HPDE6-E6E7 (cell line): ENCODE measurements at regions not wholly inside any gene's neighbourhood (a gene's known extent, or its start where the extent isn't known, plus 50 kb on each side); places are given as distances from the start of the nearest gene placed in this dataset.
"Not testable (repeated sequence)": the region's sequence is repeated elsewhere in the genome, so short reads cannot be mapped to it uniquely, and the experiment has no call there.

Experiments used
- DNase-seq: peaks from one replicate; pipeline ENCODE4 v3.0.0; 2011; ENCODE audit warnings: missing footprints; ENCODE audit errors: extremely low spot score

DNA sequence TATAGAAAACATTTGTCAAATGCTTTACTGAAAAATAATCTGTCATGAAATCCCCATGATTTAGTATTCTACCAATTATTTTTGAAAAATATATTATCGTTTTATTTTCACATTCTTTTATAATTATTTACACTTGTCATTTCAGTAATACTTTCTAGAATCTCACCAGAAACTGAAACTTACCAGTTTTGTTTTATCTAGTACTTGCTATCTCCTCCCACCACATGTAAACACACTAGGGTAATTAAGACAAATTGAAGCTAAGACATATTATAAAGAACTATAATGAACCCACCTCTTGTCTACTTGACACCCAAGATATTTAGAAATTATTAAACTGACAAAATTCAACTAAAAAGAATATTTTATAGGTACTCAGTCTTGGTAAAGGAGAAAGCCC, 51.5 kb upstream of the GRM3 start:
- no peak for DNase-seq

DNA sequence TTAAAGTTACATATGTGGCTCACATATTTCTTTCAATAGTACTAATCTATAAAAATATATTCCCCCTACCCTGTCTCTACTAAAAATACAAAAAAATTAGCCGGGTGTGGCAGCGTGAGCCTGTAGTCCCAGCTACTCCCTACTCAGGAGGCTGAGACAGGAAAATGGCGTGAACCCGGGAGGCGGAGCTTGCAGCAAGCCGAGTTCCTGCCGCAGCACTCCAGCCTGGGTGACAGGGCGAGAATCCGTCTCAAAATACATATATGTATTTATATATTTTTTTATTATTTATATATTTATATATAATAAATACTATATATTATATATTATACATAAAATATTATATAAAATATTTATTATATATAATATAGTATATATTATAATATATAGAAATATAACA, 69.7 kb upstream of the GRM3 start:
- no peak for DNase-seq

DNA sequence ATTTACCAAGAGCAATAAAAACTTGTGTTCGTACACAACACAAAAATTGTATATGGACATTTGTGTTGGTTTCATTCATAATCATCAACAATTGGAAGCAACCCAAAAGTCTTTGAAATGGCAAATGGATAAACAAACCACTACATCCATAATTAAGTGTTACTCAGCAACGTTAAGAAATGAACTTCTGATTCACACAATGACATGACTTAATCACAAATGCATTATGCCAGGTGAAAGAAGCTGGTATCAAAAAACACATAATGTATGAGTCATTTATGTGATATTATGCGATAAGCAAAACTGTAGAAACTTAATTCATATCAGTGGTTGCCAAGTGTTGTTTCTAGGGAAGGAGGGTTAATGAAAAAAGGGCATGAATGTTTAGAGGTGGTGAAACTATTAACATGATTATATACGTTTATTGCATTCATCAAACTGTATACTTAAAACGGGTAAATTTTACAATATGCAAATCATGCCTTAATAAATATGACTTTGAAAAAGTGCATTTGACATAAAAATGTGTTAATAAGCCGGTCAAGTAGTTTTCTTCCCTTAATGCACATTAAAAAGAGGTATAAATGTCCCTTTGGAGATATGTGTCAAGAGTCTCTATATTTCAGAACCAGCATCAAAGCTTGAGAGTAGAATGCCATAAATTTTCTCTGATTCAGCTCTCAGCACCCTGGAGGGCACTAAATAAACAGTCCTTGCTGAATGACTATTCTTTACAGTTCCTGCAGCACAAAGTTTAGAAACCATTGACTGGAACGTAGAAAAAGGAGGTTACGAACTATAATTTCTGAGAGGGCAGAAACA, 84.8 kb upstream of the GRM3 start:
- DNase-seq, result no peak

DNA sequence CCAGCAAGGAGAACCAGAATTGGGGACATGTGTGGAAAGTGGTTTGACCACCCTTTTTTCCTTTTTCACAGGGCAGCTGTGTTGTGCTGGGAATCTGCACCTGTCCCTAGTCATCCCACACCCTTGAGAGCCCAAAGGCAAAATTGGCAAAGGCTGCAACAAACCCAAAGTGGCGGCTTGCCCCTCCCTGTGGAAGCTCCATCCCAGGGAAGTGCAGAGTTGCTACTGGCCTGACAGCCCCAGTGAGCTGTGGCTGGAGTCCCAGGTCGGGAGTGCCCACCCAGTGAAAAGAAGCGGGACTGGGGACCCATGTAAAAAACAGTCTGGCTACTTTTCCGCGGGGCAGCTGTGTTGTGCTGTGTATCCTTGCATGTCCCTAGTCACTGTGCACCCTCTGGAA, 109.1 kb upstream of the GRM3 start:
- DNase-seq, result no peak

DNA sequence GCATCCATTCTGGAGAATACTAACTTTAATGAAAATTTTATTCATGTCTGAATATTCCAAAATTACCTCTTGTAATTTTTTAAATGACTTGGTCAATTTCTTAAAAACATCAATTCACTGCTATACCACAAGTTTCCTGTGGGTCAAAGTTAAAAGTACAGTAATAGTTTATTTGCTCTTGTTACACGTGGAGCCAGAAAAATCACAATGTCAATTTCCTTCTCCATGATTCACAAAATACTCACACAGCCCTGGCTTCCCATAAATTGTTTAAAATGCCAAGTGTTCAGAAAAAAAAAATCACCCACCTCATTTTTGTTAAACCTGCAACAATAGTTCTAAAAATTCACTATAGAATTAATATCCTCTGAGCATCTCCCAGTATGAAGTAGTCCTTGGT, 139.5 kb upstream of the GRM3 start:
- DNase-seq, result no peak

DNA sequence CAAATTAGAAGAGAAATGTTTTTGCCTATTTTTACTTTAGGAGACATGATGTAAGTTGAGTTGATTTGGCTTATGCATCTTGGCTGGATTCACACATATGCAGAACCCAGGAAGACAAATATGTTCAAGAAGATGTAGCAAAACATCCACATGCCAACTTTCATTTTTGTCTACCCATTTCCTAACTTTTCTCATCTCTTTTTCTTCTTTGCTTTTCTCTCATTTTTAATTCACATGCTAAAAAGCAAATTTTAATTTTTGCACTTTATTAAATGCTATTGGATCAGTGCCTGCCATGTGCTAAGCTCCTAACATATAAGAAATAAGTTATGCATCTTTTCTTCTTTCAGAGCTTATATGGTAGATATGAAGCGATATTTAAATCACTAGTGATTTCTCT, 143.7 kb upstream of the GRM3 start:
- DNase-seq, result no peak

DNA sequence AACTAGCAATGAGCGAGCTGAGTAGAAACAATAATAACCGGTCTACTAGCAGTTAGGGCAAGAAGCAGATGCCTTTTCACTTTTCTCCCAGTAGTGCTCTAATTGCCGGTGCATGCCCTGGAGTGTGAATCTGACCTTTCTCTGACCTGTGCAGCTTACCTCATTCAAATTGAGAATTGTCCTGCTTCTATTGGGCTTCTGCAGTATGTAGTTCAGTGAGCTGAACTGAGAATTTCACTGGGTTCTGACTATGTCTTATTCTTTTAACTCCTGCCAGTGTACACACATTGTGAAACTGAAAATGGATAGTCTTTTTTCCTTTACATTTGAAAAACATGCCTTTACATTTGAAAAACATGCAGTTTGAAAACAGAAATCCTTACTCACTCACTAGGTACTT, 157.9 kb upstream of the GRM3 start:
- DNase-seq, result no peak

DNA sequence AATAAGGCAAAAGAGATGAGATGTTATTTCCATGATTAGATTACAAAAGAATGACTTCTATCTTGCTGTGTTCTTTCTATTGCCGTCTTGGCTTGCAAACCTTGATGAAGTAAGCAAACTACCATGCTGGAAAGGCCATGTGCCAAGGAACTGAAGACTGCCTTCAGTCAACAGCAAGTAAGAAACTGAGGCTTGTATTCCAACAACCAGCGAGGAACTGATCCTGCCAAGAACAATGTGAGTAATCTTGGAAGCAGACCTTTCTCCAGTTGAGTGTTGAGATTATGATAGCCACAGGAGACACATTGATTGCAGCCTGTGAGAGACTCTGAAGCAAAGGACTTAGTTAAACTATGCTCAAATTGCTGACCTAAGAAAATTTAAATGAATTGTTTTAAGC, 164.6 kb upstream of the GRM3 start:
- no peak for DNase-seq

DNA sequence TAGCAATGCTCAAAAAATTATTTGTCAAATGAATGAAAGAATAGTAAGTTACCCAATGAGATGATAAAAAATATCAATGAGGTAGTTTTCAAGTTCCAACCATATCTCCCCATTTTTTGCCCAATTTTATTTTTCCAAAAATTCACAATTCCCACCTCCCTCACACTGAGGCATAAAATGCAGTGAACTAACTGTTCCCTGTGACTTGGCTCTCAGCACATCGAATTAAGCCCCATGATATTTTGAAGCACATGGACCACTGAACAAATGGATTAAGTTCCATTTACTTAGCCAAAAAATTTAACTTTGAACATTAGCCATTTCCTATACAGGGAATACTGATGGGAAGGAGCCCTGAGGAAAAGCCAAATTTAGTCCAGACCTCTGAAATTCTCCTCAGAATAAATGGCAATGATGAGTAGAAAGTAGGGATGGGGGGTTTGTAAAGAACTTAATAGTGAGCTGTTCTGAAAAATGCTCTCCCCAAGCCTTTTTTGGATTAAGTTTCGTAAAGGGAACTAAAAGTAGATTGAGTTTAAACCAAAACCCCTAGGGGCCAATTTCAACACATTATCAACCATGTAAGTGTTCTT, 166.3 kb upstream of the GRM3 start:
- no peak for DNase-seq

DNA sequence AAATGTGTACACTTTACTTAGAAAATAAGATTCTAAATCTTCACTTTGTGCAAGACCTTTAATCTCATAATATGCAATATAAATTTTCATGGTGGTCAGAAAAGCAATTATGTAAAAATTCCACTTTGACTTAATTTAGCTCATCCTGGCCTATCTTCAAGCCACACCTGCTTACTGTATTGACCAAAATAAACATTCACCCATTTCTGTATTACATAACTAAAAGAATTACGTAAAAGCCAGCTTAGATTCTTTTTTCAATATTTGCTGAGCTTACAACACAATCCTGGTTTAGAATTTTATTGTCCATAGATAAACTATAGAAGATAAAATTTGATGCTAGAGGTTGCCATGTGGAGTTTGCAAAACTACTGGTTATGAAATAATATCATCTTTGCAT, 172.9 kb upstream of the GRM3 start:
- no peak for DNase-seq

DNA sequence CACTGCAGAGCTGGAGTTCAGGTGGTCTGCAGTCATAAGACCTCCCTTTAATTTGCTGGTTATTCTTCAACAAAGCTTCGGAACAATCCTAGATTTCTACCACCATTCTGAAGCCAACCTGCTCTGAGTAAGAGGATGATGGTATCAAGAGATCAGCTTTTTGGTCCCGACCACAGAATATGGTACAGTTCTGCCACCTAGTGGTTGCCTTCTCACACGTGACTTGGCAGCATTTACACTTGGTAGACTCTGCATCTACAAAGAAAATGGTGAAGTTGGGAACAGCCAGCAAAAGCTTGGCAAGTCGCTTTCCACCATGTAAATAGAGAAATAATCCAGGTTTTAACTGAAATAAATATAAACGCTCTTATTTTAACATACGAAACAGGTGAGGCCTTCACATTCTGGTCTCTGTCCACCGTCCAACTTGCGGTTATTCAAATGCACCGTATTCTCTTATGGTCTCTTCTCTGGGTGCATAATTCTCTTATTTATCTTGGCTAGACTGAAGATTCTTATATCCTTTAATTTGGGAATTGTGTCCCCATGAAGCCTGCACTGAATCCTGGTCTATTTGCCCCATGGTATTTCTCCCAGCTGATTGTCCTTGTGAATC, 173.9 kb upstream of the GRM3 start:
- DNase-seq, result peak; percentile 41

DNA sequence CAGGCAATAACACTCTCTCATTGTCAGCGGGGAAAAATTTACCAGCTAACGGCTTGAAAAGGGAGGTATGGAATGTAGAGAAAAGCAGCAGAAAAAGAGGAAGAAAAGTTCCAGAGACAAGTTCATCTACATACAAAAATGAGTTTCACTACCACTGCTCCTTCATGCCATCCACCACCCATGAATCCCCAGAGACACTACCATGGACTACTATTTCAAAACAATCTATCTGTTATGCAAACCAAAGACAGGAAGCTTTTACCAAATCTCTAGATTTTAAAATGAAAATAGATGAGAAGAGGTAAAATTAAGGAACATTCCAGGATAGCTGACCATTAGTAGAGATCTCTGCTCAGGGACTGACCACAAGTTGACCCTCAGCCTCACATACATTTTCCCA, 189.0 kb upstream of the GRM3 start:
- no peak for DNase-seq

DNA sequence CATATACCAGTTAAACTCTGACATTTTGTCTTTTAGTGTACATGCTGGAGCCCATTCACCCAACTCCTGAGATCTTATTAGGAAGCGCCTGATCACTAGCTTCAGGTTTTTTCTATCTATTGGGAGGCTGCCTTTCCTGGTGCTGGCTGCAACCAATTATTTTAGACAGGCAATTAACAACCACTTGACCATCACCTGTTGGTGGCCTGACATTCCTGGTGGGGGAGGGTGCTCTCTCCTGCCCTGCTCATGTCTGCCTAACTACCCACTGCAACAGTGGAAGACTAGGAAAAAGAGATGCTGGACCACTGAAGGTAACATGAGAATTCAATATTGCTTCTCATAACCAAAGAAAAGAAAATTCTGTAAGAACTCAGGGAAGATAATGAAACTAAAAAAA, 190.3 kb upstream of the GRM3 start:
- no peak for DNase-seq

DNA sequence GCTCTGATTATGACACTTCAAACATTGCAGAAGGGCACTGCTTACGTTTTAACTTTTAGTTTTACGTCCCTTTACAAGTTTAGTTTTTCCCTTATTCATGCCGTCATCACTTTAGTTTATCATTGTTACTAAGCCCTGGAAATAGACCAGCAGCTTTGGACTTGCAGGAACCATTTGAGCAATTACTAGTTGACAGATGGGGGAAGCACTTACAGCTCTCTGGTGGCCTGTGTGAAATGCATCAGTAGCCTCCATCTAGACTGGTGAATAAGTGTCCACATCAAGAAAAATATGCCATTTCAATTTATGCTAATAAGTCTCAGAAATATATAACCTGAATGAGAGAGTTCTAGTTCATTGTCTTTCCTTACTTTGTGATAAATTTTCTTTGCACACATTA, 194.9 kb upstream of the GRM3 start:
- no peak for DNase-seq

DNA sequence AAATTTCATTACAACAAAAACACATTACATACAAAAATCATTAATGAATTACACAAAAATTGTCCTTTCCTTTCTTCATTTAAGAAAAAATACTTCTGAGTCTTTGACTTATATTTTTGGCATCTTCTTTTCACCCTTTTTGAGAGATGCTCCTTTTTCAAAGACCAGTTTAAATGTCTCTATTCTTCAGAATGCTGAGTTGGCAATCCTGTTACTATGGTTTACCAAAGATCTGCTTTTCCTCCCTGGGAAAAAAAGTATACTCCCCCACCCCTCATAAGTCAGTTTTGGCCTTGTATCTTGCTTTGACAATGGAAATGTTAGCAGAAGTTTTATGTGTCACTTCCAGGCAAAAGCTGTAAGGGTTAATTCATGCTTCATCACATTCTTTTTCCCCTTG, 198.4 kb upstream of the GRM3 start:
- DNase-seq, result no peak

DNA sequence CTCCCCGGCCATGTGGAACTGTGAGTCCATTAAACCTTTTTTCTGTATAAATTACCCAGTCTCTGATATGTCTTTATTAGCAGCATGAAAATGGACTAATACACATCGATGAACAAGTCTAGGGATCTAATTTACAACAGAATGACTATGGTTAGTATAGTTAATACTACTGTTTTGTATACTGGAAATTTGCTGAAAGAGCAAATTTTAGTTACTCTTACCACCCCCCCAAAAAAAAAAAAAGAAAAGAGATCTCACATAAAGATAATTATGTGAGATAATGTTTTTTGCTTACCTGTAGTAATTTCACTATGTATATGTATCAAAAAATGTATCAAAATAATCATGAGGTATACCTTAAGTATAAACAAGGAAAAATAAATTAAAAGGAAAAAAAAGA, 199.5 kb upstream of the GRM3 start:
- no peak for DNase-seq

DNA sequence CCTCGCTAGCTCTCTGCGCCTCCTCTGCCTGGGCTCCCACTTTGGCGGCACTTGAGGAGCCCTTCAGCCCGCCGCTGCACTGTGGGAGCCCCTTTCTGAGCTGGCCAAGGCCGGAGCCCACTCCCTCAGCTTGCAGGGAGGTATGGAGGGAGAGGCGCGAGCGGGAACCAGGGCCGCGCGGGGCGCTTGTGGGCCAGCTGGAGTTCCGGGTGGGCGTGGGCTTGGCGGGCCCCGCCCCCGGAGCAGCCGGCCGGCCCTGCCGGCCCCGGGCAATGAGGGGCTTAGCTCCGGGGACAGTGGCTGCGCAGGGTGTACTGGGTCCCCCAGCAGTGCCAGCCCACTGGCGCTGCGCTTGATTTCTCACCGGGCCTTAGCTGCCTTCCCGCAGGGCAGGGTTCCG, 203.3 kb upstream of the GRM3 start:
- DNase-seq, result not testable (repeated sequence)

DNA sequence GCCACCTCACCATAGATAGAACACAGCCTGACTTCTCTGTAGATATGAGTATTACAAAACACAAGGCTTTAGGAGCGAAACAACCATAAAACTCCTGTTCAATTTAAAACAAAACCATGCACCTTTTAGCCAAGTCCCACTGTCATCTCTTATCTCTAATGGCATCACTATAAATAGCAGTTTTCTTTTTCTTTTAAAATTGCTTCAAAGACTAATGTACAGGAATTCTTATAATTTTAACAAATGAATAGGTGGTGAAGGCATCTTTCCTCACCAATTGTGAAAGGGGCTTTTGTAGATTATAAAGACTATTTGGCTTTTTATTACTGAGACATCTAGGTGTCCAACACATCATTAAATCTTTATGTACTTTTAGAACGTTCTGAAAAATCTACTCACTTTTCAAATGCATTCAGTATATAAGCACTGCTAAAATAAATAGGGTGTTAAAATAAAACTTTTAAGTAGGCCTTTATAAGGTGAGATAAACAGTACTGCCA, 205.7 kb upstream of the GRM3 start:
- DNase-seq, result no peak

DNA sequence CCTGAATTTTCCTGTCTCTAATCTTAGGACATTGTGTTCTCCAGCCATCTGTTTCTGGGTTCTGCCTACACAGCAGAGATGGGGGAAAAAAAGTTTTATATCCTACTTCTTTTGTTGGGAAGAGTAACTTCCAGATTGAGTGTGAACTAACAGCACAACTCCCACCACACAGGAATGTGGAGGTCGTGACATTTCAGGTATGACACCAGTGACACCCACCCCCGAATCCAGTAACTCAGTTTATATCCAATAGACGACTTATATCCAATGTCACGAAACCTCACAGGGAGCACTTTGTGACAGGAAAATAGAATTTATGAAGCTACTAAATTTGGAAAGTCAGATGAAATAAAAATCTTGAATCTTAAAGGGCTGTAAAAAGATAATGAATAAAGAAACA, 211.9 kb upstream of the GRM3 start:
- no peak for DNase-seq

DNA sequence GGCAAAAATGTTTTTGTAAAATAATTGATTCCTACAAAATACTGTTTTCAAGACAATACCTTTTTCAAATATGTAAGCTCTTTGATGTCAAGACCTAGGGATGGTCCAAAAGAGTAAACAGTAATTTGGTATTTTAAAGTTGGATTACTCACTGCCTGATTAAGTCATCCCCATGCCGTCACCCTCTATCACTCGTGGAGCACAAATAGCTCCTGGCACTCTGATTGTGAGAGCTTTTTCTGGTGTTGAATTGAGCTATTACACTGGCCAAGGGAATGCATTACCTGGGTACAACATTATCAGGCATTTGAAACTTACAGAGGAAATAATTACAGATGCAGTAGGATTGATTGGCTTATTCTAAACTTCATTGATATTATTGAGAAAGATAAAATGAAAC, 231.9 kb upstream of the GRM3 start:
- DNase-seq, result peak; percentile 3

DNA sequence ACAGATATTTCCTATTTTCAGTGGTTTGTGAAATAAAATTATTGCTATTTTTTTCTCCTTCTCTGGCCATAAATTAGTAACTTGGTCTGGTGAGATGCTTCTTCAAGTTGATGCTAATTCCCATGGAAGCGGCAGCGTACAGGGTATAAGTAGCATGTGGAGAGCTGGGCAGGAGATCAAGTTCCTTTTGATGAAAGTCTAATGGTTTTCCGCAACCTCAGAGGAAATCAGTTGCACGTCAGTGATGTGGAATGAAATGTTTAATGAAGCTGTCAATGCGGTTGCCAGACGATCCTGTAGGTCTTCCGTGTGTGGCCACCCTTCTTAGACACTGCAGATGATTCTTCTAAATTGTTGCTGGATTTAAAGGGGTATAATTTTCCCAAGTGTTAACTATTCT, 236.4 kb upstream of the GRM3 start:
- DNase-seq, result no peak

DNA sequence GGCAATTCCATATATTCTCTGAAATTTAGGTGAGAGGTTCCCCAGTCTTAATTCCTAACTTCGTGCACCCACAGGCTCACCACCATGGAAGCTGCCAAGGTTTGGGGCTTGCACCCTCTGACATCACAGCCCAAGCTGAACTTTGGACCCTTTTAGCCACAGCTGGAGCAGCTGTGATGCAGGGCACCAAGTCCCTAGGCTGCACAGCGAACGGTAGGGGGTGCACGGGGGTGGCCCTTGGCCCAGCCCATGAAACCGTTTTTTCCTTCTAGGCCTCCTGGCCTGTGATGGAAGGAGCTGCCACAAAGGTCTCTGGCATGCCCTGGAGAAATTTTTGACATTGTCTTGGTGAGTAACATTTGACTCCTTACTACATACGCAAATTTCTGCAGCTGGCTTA, 251.9 kb upstream of the GRM3 start:
- no peak for DNase-seq

DNA sequence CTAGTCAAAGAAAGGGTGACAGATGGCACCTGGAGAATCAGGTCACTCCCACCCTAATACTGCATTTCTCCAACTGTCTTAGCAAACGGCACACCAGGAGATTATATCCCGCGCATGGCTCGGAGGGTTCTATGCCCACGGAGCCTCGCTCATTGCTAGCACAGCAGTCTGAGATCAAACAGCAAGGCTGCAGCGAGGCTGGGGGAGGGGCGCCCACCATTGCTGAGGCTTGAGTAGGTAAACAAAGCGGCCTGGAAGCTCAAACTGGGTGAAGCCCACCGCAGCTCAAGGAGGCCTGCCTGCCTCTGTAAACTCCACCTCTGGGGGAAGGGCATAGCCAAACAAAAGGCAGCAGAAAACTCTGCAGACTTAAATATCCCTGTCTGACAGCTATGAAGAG, 268.1 kb upstream of the GRM3 start:
- not testable (repeated sequence) for DNase-seq
